DND-41 (cell line): ENCODE measurements at regions not wholly inside any gene's neighbourhood (a gene's known extent, or its start where the extent isn't known, plus 50 kb on each side); places are given as distances from the start of the nearest gene placed in this dataset.
"Not testable (repeated sequence)": the region's sequence is repeated elsewhere in the genome, so short reads cannot be mapped to it uniquely, and the experiment has no call there.

Source experiments
- CTCF ChIP-seq: IDR thresholded peaks from 2 replicates; pipeline ENCODE4 v1.5.1; 2012; ENCODE audit warnings: borderline replicate concordance, low read length, moderate library complexity, mild to moderate bottlenecking; ENCODE audit not compliant: poor library complexity, severe bottlenecking; ENCODE audit errors: extremely low read depth
- EZH2 ChIP-seq: IDR thresholded peaks from 3 replicates; pipeline ENCODE4 v1.6.1; 2012; ENCODE audit warnings: borderline replicate concordance, low read depth, mild to moderate bottlenecking, moderate library complexity, low read length, inconsistent platforms; ENCODE audit not compliant: severe bottlenecking

GRCh38 chr14:37780731-37781130 is 185.3 kb downstream of the TTC6 start:
- TF ChIP-seq CTCF, EZH2: not testable (repeated sequence)
